Osteocyte (in vitro differentiated cells): ENCODE measurements at regions not wholly inside any gene's neighbourhood (a gene's known extent, or its start where the extent isn't known, plus 50 kb on each side); places are given as distances from the start of the nearest gene placed in this dataset.

Experiments
- DNase-seq: peaks from one replicate; pipeline ENCODE4 v3.0.0; 2021; ENCODE audit warnings: mixed read lengths; ENCODE audit not compliant: unreplicated experiment; ENCODE audit errors: extremely low spot score
- H3K27ac Mint-ChIP-seq: one replicate; pipeline ENCODE4 v1.8.0; 2021; ENCODE audit warnings: mild to moderate bottlenecking, mixed read lengths; ENCODE audit not compliant: unreplicated experiment
- H3K27me3 Mint-ChIP-seq: one replicate; pipeline ENCODE4 v1.8.0; 2021; ENCODE audit warnings: mixed read lengths; ENCODE audit not compliant: unreplicated experiment
- H3K36me3 Mint-ChIP-seq: one replicate; pipeline ENCODE4 v1.8.0; 2021; ENCODE audit warnings: mixed read lengths; ENCODE audit not compliant: unreplicated experiment
- H3K4me1 Mint-ChIP-seq: one replicate; pipeline ENCODE4 v1.8.0; 2021; ENCODE audit warnings: mixed read lengths; ENCODE audit not compliant: unreplicated experiment
- H3K4me3 Mint-ChIP-seq: one replicate; pipeline ENCODE4 v1.8.0; 2021; ENCODE audit warnings: mild to moderate bottlenecking, moderate library complexity, mixed read lengths; ENCODE audit not compliant: unreplicated experiment
- H3K9me3 Mint-ChIP-seq: one replicate; pipeline ENCODE4 v1.8.0; 2021; ENCODE audit warnings: mixed read lengths; ENCODE audit not compliant: unreplicated experiment
- CTCF ChIP-seq: fragments of 200-600 bp; sonication (generic); IDR thresholded peaks from 2 replicates; pipeline ENCODE4 v1.5.0; 2021; ENCODE audit warnings: antibody characterized with exemption, mild to moderate bottlenecking, moderate library complexity

GRCh38 chrX:9341291-9342201 lies 123.3 kb upstream of the TBL1X start:
- Mint-ChIP-seq H3K27ac (peak overlapping the region; percentile 84), H3K36me3 (no peaks in the 10 kb centered on the region), H3K9me3 (no peaks in the 10 kb centered on the region), H3K4me1 (peaks cover 21% of the 10 kb centered on the region), H3K27me3 (no peaks in the 10 kb centered on the region), H3K4me3 (peak overlapping the region; percentile 67)
- DNase-seq: no peak
- no peak for TF ChIP-seq CTCF

GRCh38 chrX:9342561-9343051 lies 122.3 kb upstream of the TBL1X start:
- Mint-ChIP-seq H3K27me3 (no peaks in the 10 kb centered on the region), H3K4me3 (peak overlapping the region; percentile 60), H3K9me3 (no peaks in the 10 kb centered on the region), H3K4me1 (peaks cover 18% of the 10 kb centered on the region), H3K36me3 (no peaks in the 10 kb centered on the region), H3K27ac (no peak overlapping the region)
- no peak for TF ChIP-seq CTCF
- DNase-seq: peak; percentile 88

- Mint-ChIP-seq H3K36me3 (no peaks in the 10 kb centered on the region), H3K27ac (no peak overlapping the region), H3K9me3 (no peaks in the 10 kb centered on the region), H3K4me1 (peaks cover 22% of the 10 kb centered on the region), H3K4me3 (no peak overlapping the region), H3K27me3 (no peaks in the 10 kb centered on the region)
- TF ChIP-seq CTCF: no peak
- no peak for DNase-seq
Measured at GRCh38 chrX:9343971-9344370, 120.9 kb upstream of the TBL1X start.

- H3K36me3 Mint-ChIP-seq: no peaks in the 10 kb centered on the region
- no peak for TF ChIP-seq CTCF
- H3K4me3 Mint-ChIP-seq: no peak overlapping the region
- no peaks in the 10 kb centered on the region for H3K27me3 Mint-ChIP-seq
- H3K9me3 Mint-ChIP-seq: no peaks in the 10 kb centered on the region
- peaks cover 25% of the 10 kb centered on the region for H3K4me1 Mint-ChIP-seq
- no peak overlapping the region for H3K27ac Mint-ChIP-seq
- no peak for DNase-seq
Measured at GRCh38 chrX:9345957-9346356, 118.9 kb upstream of the TBL1X start.
